Breast epithelium (tissue), 4 donors: ENCODE measurements at regions not wholly inside any gene's neighbourhood (a gene's known extent, or its start where the extent isn't known, plus 50 kb on each side); places are given as distances from the start of the nearest gene placed in this dataset.

Experiments
- DNase-seq, 2 donors: peaks; one replicate each; pipeline ENCODE4 v3.0.0-alpha.2; 2019; ENCODE audit warnings: low spot score in 2 of 2
- H3K27ac ChIP-seq, 2 donors: fragments of 200-600 bp; sonication (generic) in 1 of 2; one replicate each; pipeline ENCODE4 v1.5.1; 2016 to 2019; ENCODE audit warnings: mild to moderate bottlenecking in 1 of 2
- H3K27me3 ChIP-seq, 2 donors: fragments of 200-600 bp; sonication (generic) in 1 of 2; one replicate each; pipeline versions ENCODE4 v1.5.1 to v1.6.0; 2017 to 2019; ENCODE audit warnings: control low read depth in 1 of 2, mild to moderate bottlenecking in 1 of 2
- H3K36me3 ChIP-seq: fragments of 200-600 bp; one replicate; pipeline ENCODE4 v1.5.1; 2019
- H3K4me1 ChIP-seq, 2 donors: fragments of 200-600 bp; sonication (generic); one replicate each; pipeline ENCODE4 v1.5.1; 2016 to 2019; ENCODE audit warnings: control low read depth in 1 of 2
- H3K4me3 ChIP-seq, 3 donors: fragments of 200-600 bp; sonication (generic); 1 replicate in 2 of 3; 2 replicates in 1 of 3; pipeline ENCODE4 v1.5.1; 2016 to 2019; ENCODE audit warnings: mild to moderate bottlenecking in 3 of 3, moderate library complexity in 2 of 3
- H3K9me3 ChIP-seq, 2 donors: fragments of 200-600 bp; sonication (generic) in 1 of 2; one replicate each; pipeline ENCODE4 v1.5.1; 2016 to 2019; ENCODE audit warnings: control low read depth in 1 of 2
- POLR2A ChIP-seq: fragments of 450-650 bp; IDR thresholded peaks from one replicate; pipeline ENCODE4 v1.6.1; 2016; ENCODE audit warnings: antibody characterized with exemption, mild to moderate bottlenecking, moderate library complexity
- POLR2AphosphoS5 ChIP-seq, 3 donors: sonication (generic); formaldehyde crosslinking; IDR thresholded peaks; one replicate each; pipeline ENCODE4 v1.6.1; 2017; ENCODE audit warnings: antibody characterized with exemption in 3 of 3
- intact Hi-C: fragments of 100-400 bp; cut with DNase I; formaldehyde crosslinking; loops from one replicate; pipeline ENCODE4 v1.15.1; 2023; ENCODE audit warnings: low total_unique reads
- TF ChIP-seq, protein P1 (sequence below), 3 donors: fragments of 450-650 bp; IDR thresholded peaks; one replicate each; pipeline ENCODE4 v1.5.1; 2016 to 2017; ENCODE audit warnings: antibody characterized with exemption in 3 of 3, mild to moderate bottlenecking in 3 of 3, moderate library complexity in 3 of 3

DNA sequence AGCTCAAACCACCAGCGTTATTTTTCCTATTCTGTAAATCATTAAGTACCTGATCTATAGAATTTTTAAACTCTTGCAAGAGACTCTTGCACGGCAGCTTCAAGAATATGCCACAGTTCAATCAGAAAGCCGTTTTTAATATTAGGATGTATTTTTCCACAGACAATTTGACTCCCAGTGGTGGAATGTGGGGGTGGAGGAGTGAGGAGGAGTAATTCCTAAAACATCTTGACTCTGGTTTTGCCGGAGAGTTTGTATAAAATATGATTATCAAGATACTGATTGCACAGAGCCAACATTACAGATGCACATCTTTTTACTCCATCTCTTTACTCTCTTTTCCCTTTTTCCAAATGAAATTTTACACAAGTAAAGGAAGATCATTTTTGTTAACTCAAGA lies 288.3 kb downstream of the ENC1 start:
- intact Hi-C loops, result loop anchor here (10.0 kb wide), 1 partner anchor 1693 kb away; no protein-coding TSS in a partner anchor
- Histone ChIP-seq H3K9me3 (no peaks in the 10 kb centered on the region), H3K27me3 (no peaks in the 10 kb centered on the region), H3K27ac (no peak overlapping the region), H3K4me3 (no peak overlapping the region), H3K4me1 (no peaks in the 10 kb centered on the region), H3K36me3 (no peaks in the 10 kb centered on the region)
- no peak for DNase-seq
- TF ChIP-seq POLR2AphosphoS5 (IDR thresholded peaks at IDR 0.05), result no peak
- TF ChIP-seq, protein P1, sequence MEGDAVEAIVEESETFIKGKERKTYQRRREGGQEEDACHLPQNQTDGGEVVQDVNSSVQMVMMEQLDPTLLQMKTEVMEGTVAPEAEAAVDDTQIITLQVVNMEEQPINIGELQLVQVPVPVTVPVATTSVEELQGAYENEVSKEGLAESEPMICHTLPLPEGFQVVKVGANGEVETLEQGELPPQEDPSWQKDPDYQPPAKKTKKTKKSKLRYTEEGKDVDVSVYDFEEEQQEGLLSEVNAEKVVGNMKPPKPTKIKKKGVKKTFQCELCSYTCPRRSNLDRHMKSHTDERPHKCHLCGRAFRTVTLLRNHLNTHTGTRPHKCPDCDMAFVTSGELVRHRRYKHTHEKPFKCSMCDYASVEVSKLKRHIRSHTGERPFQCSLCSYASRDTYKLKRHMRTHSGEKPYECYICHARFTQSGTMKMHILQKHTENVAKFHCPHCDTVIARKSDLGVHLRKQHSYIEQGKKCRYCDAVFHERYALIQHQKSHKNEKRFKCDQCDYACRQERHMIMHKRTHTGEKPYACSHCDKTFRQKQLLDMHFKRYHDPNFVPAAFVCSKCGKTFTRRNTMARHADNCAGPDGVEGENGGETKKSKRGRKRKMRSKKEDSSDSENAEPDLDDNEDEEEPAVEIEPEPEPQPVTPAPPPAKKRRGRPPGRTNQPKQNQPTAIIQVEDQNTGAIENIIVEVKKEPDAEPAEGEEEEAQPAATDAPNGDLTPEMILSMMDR (IDR thresholded peaks at IDR 0.05), result no peak

DNA sequence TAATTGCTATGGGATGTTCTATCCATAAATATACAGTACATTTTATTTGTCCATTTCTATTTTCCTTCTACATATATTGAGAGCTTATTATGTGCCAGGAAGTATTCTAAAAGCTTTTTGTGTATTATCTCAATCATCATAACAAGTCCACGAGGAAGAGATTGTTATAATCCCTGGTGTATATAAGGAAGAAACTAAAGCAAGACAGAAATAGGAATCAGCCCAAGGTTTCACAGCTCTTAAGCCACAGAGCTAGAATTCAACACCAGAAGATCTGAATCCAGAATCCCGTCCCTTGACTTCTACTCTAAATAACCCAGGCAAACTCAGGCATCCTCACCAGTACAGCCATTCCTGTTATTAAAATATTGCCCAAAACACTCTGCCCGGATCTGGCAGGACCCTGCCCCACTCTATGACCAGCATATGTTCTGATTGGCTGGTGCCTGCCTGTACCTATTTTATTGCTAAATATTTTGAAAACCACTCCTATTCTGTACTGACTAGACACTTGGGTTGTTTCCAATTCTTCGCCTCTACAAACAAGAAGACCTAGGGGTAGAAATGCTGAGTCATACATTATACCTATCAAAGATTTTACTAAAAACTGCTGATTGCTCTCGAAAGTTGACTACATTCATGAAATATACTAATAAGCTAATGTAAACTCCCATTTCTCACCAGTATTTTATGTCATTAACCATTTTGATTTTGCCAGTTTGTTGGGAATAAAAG lies 297.4 kb downstream of the ENC1 start:
- Histone ChIP-seq H3K27me3 (no peaks in the 10 kb centered on the region), H3K9me3 (no peaks in the 10 kb centered on the region), H3K4me3 (no peak overlapping the region), H3K4me1 (no peaks in the 10 kb centered on the region), H3K27ac (no peak overlapping the region), H3K36me3 (no peaks in the 10 kb centered on the region)
- TF ChIP-seq, protein P1 (IDR thresholded peaks at IDR 0.05), result no peak
- TF ChIP-seq POLR2A (no peak), POLR2AphosphoS5 (IDR thresholded peaks at IDR 0.05) (no peak)
- intact Hi-C loops, result no loop called here
- no peak for DNase-seq

- Histone ChIP-seq H3K9me3 (no peaks in the 10 kb centered on the region), H3K27me3 (no peaks in the 10 kb centered on the region), H3K4me1 (no peaks in the 10 kb centered on the region), H3K27ac (no peak overlapping the region), H3K36me3 (no peaks in the 10 kb centered on the region), H3K4me3 (no peak overlapping the region)
- TF ChIP-seq, protein P1 (IDR thresholded peaks at IDR 0.05), result no peak
- TF ChIP-seq POLR2A (no peak), POLR2AphosphoS5 (IDR thresholded peaks at IDR 0.05) (no peak)
- DNase-seq, result no peak
- intact Hi-C loops, result no loop called here
These were observed 298.3 kb downstream of the ENC1 start for GRCh38 chr5:74342182-74342581.

- no peak for DNase-seq
- H3K4me3 ChIP-seq, result no peak overlapping the region
These were observed 299.3 kb downstream of the ENC1 start for GRCh38 chr5:74341221-74341620.

GRCh38 chr5:74340476-74340875 lies 300.1 kb downstream of the ENC1 start:
- Histone ChIP-seq H3K4me3 (no peak overlapping the region), H3K9me3 (no peaks in the 10 kb centered on the region), H3K36me3 (no peaks in the 10 kb centered on the region), H3K27me3 (no peaks in the 10 kb centered on the region), H3K4me1 (no peaks in the 10 kb centered on the region), H3K27ac (no peak overlapping the region)
- DNase-seq, result no peak
- TF ChIP-seq, protein P1 (IDR thresholded peaks at IDR 0.05), result no peak
- TF ChIP-seq POLR2A (no peak), POLR2AphosphoS5 (IDR thresholded peaks at IDR 0.05) (no peak)
- intact Hi-C loops, result no loop called here

More at GRCh38 chr5:74341221-74341620, 299.3 kb downstream of the ENC1 start:
- H3K9me3 ChIP-seq, result no peaks in the 10 kb centered on the region
- H3K36me3 ChIP-seq, result no peaks in the 10 kb centered on the region
- intact Hi-C loops, result no loop called here
- H3K4me1 ChIP-seq, result no peaks in the 10 kb centered on the region
- H3K27ac ChIP-seq, result no peak overlapping the region
- no peak for TF ChIP-seq POLR2A
- no peaks in the 10 kb centered on the region for H3K27me3 ChIP-seq
